T-cell (primary cell): ENCODE measurements at regions not wholly inside any gene's neighbourhood (a gene's known extent, or its start where the extent isn't known, plus 50 kb on each side); places are given as distances from the start of the nearest gene placed in this dataset.
"Not testable (repeated sequence)": the region's sequence is repeated elsewhere in the genome, so short reads cannot be mapped to it uniquely, and the experiment has no call there.

Experiments
- ATAC-seq, 4 experiments: fragments of 200-7000 bp in 3 of 4; fragments of 150-1000 bp in 1 of 4; cut with Tn5 transposase; replicated peaks in 1 of 4; 1 replicate in 3 of 4; 2 replicates in 1 of 4; pipeline ENCODE4 v1.10.0; 2021; ENCODE audit warnings: moderate library complexity in 3 of 4, mild to moderate bottlenecking in 2 of 4, moderate number of reproducible peaks in 1 of 4
- CTCF ChIA-PET, 2 donors: fragments of 300-600 bp; sonication (Branson Sonifier 250); formaldehyde crosslinking; loops; one replicate each; lab custom pipeline; 2022; ENCODE audit warnings: antibody characterized with exemption in 2 of 2; lab: Charles Lee
- POLR2A ChIA-PET, 2 donors: fragments of 300-600 bp; sonication (Branson Sonifier 250); formaldehyde crosslinking; loops; one replicate each; lab custom pipeline; 2022; ENCODE audit warnings: antibody characterized with exemption in 2 of 2; lab: Charles Lee
- DNase-seq, 35 experiments: peaks; one replicate each; pipeline versions ENCODE4 v3.0.0 to v3.0.0-alpha.2; 2013 to 2023
- H3K27ac ChIP-seq: one replicate; pipeline ENCODE4 v1.5.1; 2013; ENCODE audit warnings: low read length
- H3K27me3 ChIP-seq, 2 experiments: replicated peaks in 1 of 2; 1 replicate in 1 of 2; 2 replicates in 1 of 2; pipeline versions ENCODE4 v1.6.1 to v1.7.0; 2013; ENCODE audit warnings: low read length in 1 of 2, mixed read lengths in 1 of 2; ENCODE audit not compliant: control insufficient read depth in 2 of 2, insufficient read depth in 2 of 2; ENCODE audit errors: extremely low read depth in 1 of 2
- H3K36me3 ChIP-seq, 2 donors: 1 replicate in 1 of 2; 2 replicates in 1 of 2; pipeline versions ENCODE4 v1.6.1 to v1.7.0; 2013; ENCODE audit warnings: low read length in 1 of 2; ENCODE audit not compliant: control insufficient read depth in 2 of 2, insufficient read depth in 1 of 2; ENCODE audit errors: extremely low read depth in 1 of 2
- H3K4me1 ChIP-seq, 2 experiments: 1 replicate in 1 of 2; 2 replicates in 1 of 2; pipeline versions ENCODE4 v1.6.1 to v1.7.0; 2013; ENCODE audit warnings: low read length in 2 of 2, mixed read lengths in 1 of 2; ENCODE audit not compliant: insufficient read depth in 2 of 2, control insufficient read depth in 1 of 2; ENCODE audit errors: extremely low read depth in 1 of 2
- H3K4me3 ChIP-seq, 2 donors: 1 replicate in 1 of 2; 2 replicates in 1 of 2; pipeline versions ENCODE4 v1.5.1 to v1.7.0; 2013; ENCODE audit warnings: mild to moderate bottlenecking in 2 of 2, low read length in 1 of 2, moderate library complexity in 1 of 2; ENCODE audit not compliant: control insufficient read depth in 1 of 2; ENCODE audit errors: extremely low read depth in 1 of 2
- H3K9me3 ChIP-seq: 2 replicates; pipeline ENCODE4 v1.7.0; 2013
- H3K27ac Mint-ChIP-seq, 2 donors: one replicate each; pipeline ENCODE4 v1.8.0; 2020 to 2021; ENCODE audit warnings: mild to moderate bottlenecking in 2 of 2, mixed read lengths in 2 of 2
- H3K27me3 Mint-ChIP-seq, 2 donors: one replicate each; pipeline ENCODE4 v1.8.0; 2021 to 2022; ENCODE audit warnings: mixed read lengths in 2 of 2
- H3K36me3 Mint-ChIP-seq: one replicate; pipeline ENCODE4 v1.8.0; 2021; ENCODE audit warnings: mixed read lengths
- H3K4me1 Mint-ChIP-seq, 3 donors: one replicate each; pipeline ENCODE4 v1.8.0; 2020 to 2022; ENCODE audit warnings: mixed read lengths in 3 of 3, mild to moderate bottlenecking in 1 of 3
- H3K4me3 Mint-ChIP-seq, 3 donors: one replicate each; pipeline ENCODE4 v1.8.0; 2020 to 2022; ENCODE audit warnings: mild to moderate bottlenecking in 3 of 3, mixed read lengths in 3 of 3, moderate library complexity in 3 of 3
- H3K9me3 Mint-ChIP-seq, 3 donors: one replicate each; pipeline ENCODE4 v1.8.0; 2020 to 2022; ENCODE audit warnings: mixed read lengths in 3 of 3
- WGBS: methylation state at CpG from one replicate; pipeline ENCODE4 v1.1.5; 2013; ENCODE audit warnings: missing lambda C conversion rate; ENCODE audit not compliant: insufficient coverage; 5-methylcytosine and 5-hydroxymethylcytosine counted together

DNA sequence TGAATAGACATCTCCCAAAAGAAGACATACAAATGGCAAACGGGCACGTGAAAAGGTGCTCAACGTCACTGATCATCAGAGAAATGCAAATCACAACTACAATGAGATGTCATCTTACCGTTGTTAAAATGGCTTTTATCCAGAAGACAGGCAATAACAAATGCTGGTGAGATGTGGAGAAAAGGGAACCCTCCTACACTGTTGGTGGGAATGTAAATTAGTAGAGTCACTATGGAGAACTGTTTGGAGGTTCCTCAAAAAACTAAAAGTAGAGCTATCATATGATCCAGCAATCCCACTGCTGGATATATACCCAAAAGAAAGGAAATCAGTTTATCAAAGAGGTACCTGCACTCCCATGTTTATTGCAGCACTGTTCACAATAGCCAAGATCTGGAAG, 193.1 kb upstream of the ARID1B start:
- DNase-seq, H3K4me1 Mint-ChIP-seq, H3K27ac ChIP-seq, CTCF ChIA-PET, H3K27me3 ChIP-seq, H3K9me3 ChIP-seq, H3K36me3 ChIP-seq, H3K27me3 Mint-ChIP-seq, H3K4me3 Mint-ChIP-seq, H3K27ac Mint-ChIP-seq, H3K4me3 ChIP-seq, H3K36me3 Mint-ChIP-seq, H3K4me1 ChIP-seq, ATAC-seq, POLR2A ChIA-PET, H3K9me3 Mint-ChIP-seq: not testable (repeated sequence)
- WGBS, result no CpG with 5 or more reads among the region's 4 CpGs

DNA sequence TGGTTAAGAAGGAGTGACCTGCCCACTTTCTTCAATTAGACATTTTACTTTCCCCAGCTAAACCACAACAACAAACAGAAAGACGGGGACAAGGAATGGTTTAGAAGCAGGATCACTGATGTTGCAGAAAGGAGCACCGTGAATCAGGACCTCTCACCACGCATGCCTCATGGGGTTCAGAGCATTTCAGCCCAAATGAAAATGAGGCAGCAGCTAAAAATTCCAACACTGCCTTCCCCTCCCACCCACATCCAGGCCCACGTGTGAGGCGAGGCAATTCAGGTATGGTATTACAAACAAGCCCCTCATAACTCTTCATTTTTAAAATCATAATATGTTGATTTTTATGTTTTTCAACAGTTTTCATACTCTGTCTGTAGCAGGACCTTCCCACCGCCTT, 194.1 kb upstream of the ARID1B start:
- no peak overlapping the region for H3K4me3 Mint-ChIP-seq
- H3K36me3 ChIP-seq, result no peaks in the 10 kb centered on the region
- POLR2A ChIA-PET, result interaction anchor here in 1 of 2 donors (0.6 kb wide), 1 partner anchor 93 kb away, joined by 4 read pairs; no protein-coding TSS in a partner anchor
- no peaks in the 10 kb centered on the region for H3K4me1 ChIP-seq
- no peaks in the 10 kb centered on the region for H3K4me1 Mint-ChIP-seq
- ATAC-seq, result no peak
- peaks cover 0 to 14% (median 4%) of the 10 kb centered on the region in 3 donors for H3K9me3 Mint-ChIP-seq
- H3K27me3 ChIP-seq, result peaks cover 0 to 8% of the 10 kb centered on the region in 2 experiments
- no peak overlapping the region for H3K27ac Mint-ChIP-seq
- no peaks in the 10 kb centered on the region for H3K36me3 Mint-ChIP-seq
- H3K4me3 ChIP-seq, result no peak overlapping the region
- DNase-seq, result no peak
- WGBS, result 79% methylated on average over 3 of the region's 6 CpGs
- H3K27me3 Mint-ChIP-seq, result peaks cover 0 to 7% of the 10 kb centered on the region in 2 donors
- H3K9me3 ChIP-seq, result no peaks in the 10 kb centered on the region
- CTCF ChIA-PET, result no interaction called here
- no peak overlapping the region for H3K27ac ChIP-seq

DNA sequence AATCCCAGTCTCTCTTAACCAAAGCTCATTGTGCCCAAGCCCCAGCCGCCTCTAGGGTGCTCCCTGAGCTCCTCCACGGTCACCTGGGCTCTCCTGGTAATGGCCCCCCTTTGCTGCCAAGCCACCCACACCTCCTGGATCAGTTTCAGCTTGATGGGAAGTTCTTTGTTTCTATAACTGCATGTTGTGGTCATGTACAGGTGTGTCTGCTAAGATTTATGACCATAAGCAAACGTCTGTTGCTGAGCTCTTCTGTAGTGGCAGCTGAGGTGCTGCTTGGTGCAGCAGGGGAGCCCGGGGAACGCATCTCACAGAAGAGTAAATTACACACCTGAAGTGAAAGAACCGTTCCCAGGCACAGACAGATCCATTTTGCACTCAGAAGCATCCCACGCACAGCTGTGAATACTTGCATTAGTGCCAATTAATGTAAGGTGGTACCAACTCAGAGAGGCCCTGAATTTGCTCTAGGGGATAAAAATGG, 194.6 kb upstream of the ARID1B start:
- peaks cover 0 to 7% of the 10 kb centered on the region in 2 donors for H3K27me3 Mint-ChIP-seq
- H3K4me3 ChIP-seq, result no peak overlapping the region
- WGBS, result 50% methylated on average over 5 of the region's 7 CpGs
- H3K27ac ChIP-seq, result no peak overlapping the region
- H3K4me1 Mint-ChIP-seq, result no peaks in the 10 kb centered on the region
- H3K36me3 ChIP-seq, result no peaks in the 10 kb centered on the region
- ChIA-PET POLR2A (interaction anchor here in 1 of 2 donors (0.6 kb wide), 1 partner anchor 94 kb away, joined by 4 read pairs; no protein-coding TSS in a partner anchor), CTCF (no interaction called here)
- H3K9me3 ChIP-seq, result no peaks in the 10 kb centered on the region
- H3K36me3 Mint-ChIP-seq, result no peaks in the 10 kb centered on the region
- peaks cover 0 to 8% of the 10 kb centered on the region in 2 experiments for H3K27me3 ChIP-seq
- H3K4me3 Mint-ChIP-seq, result no peak overlapping the region
- DNase-seq, result no peak
- no peak overlapping the region for H3K27ac Mint-ChIP-seq
- ATAC-seq, result no peak
- H3K4me1 ChIP-seq, result no peaks in the 10 kb centered on the region
- peaks cover 0 to 18% (median 7%) of the 10 kb centered on the region in 3 donors for H3K9me3 Mint-ChIP-seq

DNA sequence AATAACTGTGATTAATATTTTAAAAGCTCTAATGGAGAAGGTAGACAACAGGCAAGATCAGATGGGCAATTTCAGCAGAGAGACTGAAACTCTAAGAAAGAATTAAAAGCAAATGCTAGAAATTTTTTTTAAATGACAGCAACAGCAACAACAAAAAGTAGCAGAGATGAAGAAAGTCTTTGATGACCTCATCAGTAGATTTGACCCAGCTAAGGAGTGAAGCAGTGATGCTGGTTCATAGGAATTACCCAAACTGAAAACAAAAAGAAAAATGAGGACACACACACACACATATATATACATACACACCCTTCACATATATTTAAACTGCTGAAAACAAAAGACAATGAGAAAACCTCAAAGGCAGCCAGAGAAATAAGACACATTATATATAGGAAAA, 197.6 kb upstream of the ARID1B start:
- POLR2A ChIA-PET, result no interaction called here
- Mint-ChIP-seq H3K27ac (no peak overlapping the region), H3K4me1 (no peaks in the 10 kb centered on the region), H3K4me3 (no peak overlapping the region), H3K27me3 (peaks cover 5 to 17% of the 10 kb centered on the region in 2 donors), H3K9me3 (peaks cover 9 to 36% (median 22%) of the 10 kb centered on the region in 3 donors), H3K36me3 (peaks cover 5% of the 10 kb centered on the region)
- Histone ChIP-seq H3K27ac (no peak overlapping the region), H3K9me3 (no peaks in the 10 kb centered on the region), H3K36me3 (no peaks in the 10 kb centered on the region), H3K27me3 (peaks cover 0 to 12% of the 10 kb centered on the region in 2 experiments), H3K4me3 (no peak overlapping the region), H3K4me1 (no peaks in the 10 kb centered on the region)
- no peak for DNase-seq
- CTCF ChIA-PET, result interaction anchor here in 1 of 2 donors (0.6 kb wide), 1 partner anchor 317 kb away, joined by 3 read pairs; no protein-coding TSS in a partner anchor
- no peak for ATAC-seq

DNA sequence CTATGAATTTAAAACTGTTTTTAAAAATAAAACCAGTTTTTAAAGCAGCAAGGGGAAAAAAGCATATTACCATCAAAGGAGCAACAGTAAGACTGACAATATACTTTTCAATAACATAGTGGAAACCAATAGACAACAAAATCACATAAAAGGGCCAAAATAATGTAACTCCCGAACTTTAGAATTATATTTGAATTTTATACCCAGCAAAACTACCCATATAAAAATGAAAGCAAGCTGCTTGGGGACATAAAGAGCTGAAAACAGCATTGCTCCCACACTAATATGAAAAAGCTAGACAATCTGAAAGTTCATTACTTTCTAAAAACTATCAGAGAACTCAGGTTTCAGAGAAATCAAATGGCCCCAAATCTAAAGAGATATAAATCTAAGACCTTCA, 199.4 kb upstream of the ARID1B start:
- no peak for ATAC-seq
- no peak overlapping the region for H3K27ac ChIP-seq
- no peaks in the 10 kb centered on the region for H3K36me3 ChIP-seq
- WGBS, result 60% methylated on average over 1 of the region's 1 CpG
- H3K9me3 ChIP-seq, result no peaks in the 10 kb centered on the region
- no peak overlapping the region for H3K4me3 ChIP-seq
- H3K4me1 Mint-ChIP-seq, result no peaks in the 10 kb centered on the region
- ChIA-PET CTCF (no interaction called here), POLR2A (no interaction called here)
- peaks cover 0 to 12% of the 10 kb centered on the region in 2 experiments for H3K27me3 ChIP-seq
- H3K27ac Mint-ChIP-seq, result no peak overlapping the region
- peaks cover 9 to 36% (median 22%) of the 10 kb centered on the region in 3 donors for H3K9me3 Mint-ChIP-seq
- H3K4me1 ChIP-seq, result no peaks in the 10 kb centered on the region
- H3K36me3 Mint-ChIP-seq, result peaks cover 5% of the 10 kb centered on the region
- peaks cover 17 to 19% of the 10 kb centered on the region in 2 donors for H3K27me3 Mint-ChIP-seq
- H3K4me3 Mint-ChIP-seq, result no peak overlapping the region
- no peak for DNase-seq

DNA sequence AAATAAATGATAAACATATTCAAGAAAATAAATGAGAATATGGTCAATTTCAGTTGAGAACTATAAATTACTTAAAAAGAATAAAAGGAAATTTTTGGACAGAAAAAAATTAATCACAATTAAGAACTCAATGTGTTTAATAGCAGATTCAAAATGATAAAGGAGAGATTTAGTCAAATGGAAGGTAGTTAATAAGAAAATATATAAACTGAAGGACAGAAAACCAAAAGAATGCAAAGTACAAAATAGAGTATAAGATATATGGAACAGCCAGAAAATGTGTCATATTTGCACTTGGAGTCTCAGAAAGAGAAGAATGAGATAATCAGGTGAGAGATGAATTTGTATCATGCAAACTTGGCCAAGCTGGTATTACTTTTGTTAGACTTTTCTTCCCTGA, 201.8 kb upstream of the ARID1B start:
- ChIA-PET POLR2A (no interaction called here), CTCF (no interaction called here)
- Mint-ChIP-seq H3K4me1 (no peaks in the 10 kb centered on the region), H3K27ac (no peak overlapping the region), H3K27me3 (peaks cover 23 to 33% of the 10 kb centered on the region in 2 donors), H3K36me3 (peaks cover 5% of the 10 kb centered on the region), H3K9me3 (peaks cover 9 to 36% (median 22%) of the 10 kb centered on the region in 3 donors), H3K4me3 (no peak overlapping the region)
- ATAC-seq (no peak), DNase-seq (no peak)
- H3K27ac ChIP-seq, result no peak overlapping the region
- H3K36me3 ChIP-seq, result no peaks in the 10 kb centered on the region
- H3K4me1 ChIP-seq, result no peaks in the 10 kb centered on the region
- H3K27me3 ChIP-seq, result peaks cover 0 to 22% of the 10 kb centered on the region in 2 experiments
- H3K4me3 ChIP-seq, result no peak overlapping the region
- H3K9me3 ChIP-seq, result no peaks in the 10 kb centered on the region
